ENCODE measurements at regions not wholly inside any gene's neighbourhood (a gene's known extent, or its start where the extent isn't known, plus 50 kb on each side); places are given as distances from the start of the nearest gene placed in this dataset.

DNA sequence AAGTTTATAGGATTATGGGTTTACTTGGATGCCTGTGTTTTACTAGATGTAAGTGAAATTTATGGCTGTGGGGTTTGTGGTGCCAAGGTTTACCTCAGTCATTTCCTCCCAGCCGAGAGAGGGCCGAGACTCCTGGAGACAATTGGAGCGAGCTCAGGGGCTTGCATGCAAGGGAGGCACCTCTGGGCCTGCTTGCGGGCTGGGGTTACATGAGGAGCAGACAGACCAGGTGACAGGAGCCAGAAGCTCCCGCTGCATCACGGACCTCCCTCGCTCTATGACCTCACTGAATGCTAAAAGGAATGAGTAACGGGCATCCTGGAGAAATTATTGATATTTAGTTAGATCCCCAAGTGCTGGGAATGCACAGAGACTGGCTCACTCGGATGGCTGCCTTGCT lies 275.2 kb upstream of the KIRREL3 start:
- DNase-seq (ENCODE audit: low spot score) (no peak), ATAC-seq (ENCODE audit: low FRiP score) (peak; percentile 59)
- TF ChIP-seq, protein P1, sequence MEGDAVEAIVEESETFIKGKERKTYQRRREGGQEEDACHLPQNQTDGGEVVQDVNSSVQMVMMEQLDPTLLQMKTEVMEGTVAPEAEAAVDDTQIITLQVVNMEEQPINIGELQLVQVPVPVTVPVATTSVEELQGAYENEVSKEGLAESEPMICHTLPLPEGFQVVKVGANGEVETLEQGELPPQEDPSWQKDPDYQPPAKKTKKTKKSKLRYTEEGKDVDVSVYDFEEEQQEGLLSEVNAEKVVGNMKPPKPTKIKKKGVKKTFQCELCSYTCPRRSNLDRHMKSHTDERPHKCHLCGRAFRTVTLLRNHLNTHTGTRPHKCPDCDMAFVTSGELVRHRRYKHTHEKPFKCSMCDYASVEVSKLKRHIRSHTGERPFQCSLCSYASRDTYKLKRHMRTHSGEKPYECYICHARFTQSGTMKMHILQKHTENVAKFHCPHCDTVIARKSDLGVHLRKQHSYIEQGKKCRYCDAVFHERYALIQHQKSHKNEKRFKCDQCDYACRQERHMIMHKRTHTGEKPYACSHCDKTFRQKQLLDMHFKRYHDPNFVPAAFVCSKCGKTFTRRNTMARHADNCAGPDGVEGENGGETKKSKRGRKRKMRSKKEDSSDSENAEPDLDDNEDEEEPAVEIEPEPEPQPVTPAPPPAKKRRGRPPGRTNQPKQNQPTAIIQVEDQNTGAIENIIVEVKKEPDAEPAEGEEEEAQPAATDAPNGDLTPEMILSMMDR (IDR thresholded peaks at IDR 0.05), result no peak

- ATAC-seq (ENCODE audit: low FRiP score), result peak; percentile 62
- TF ChIP-seq, protein P1 (IDR thresholded peaks at IDR 0.05), result no peak
Measured at GRCh38 chr11:127274328-127274676, 273.7 kb upstream of the KIRREL3 start.

GRCh38 chr11:127273593-127274327 lies 273.2 kb upstream of the KIRREL3 start:
- ATAC-seq (ENCODE audit: low FRiP score) (no peak), DNase-seq (ENCODE audit: low spot score) (no peak)
- TF ChIP-seq, protein P1 (IDR thresholded peaks at IDR 0.05), result no peak

More at GRCh38 chr11:127274328-127274676, 273.7 kb upstream of the KIRREL3 start:
- no peak for DNase-seq (ENCODE audit: low spot score)

DNA sequence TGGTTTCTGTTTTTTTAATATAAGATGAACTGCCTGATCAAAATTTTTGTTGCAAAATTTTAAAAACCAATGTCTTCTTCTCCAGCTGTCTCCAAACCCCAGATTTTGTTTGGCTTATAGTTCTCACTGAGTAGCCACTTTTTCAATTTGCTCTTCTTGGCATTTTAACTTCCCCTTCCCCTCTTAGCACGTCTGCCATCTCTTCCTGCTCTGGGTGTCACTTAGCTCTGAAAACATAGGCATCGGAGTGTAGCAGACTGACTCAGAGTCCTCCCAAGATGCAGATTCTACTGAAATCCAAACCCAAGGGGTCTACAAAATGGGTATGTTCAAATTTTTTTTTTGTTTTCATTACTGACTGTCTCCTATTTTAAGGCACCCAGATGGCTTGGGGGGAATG lies 270.3 kb upstream of the KIRREL3 start:
- DNase-seq (ENCODE audit: low spot score), result no peak
- no peak for ATAC-seq (ENCODE audit: low FRiP score)
- TF ChIP-seq, protein P1 (IDR thresholded peaks at IDR 0.05), result no peak

- ATAC-seq (ENCODE audit: low FRiP score) (no peak), DNase-seq (ENCODE audit: low spot score) (no peak)
- TF ChIP-seq, protein P1 (IDR thresholded peaks at IDR 0.05), result no peak
Measured at GRCh38 chr11:127269911-127270310, 269.3 kb upstream of the KIRREL3 start.

- TF ChIP-seq, protein P1 (IDR thresholded peaks at IDR 0.05), result no peak
- no peak for ATAC-seq (ENCODE audit: low FRiP score)
- DNase-seq (ENCODE audit: low spot score), result no peak
Measured at GRCh38 chr11:127268932-127269331, 268.4 kb upstream of the KIRREL3 start.

GRCh38 chr11:127268521-127268920 lies 268.0 kb upstream of the KIRREL3 start:
- TF ChIP-seq, protein P1 (IDR thresholded peaks at IDR 0.05), result no peak
- ATAC-seq (ENCODE audit: low FRiP score), result no peak
- DNase-seq (ENCODE audit: low spot score), result no peak

Data from omental fat pad (tissue), 3 donors.